Breast epithelium (tissue), 3 donors: ENCODE measurements at regions not wholly inside any gene's neighbourhood (a gene's known extent, or its start where the extent isn't known, plus 50 kb on each side); places are given as distances from the start of the nearest gene placed in this dataset.

Source experiments
- POLR2A ChIP-seq: fragments of 450-650 bp; IDR thresholded peaks from one replicate; pipeline ENCODE4 v1.6.1; 2016; ENCODE audit warnings: antibody characterized with exemption, mild to moderate bottlenecking, moderate library complexity
- POLR2AphosphoS5 ChIP-seq, 3 donors: sonication (generic); formaldehyde crosslinking; IDR thresholded peaks; one replicate each; pipeline ENCODE4 v1.6.1; 2017; ENCODE audit warnings: antibody characterized with exemption in 3 of 3
- TF ChIP-seq, protein P1 (sequence below), 3 donors: fragments of 450-650 bp; IDR thresholded peaks; one replicate each; pipeline ENCODE4 v1.5.1; 2016 to 2017; ENCODE audit warnings: antibody characterized with exemption in 3 of 3, mild to moderate bottlenecking in 3 of 3, moderate library complexity in 3 of 3

GRCh38 chr2:162916286-162916801 lies 77.8 kb upstream of the KCNH7 start:
- TF ChIP-seq, protein P1, sequence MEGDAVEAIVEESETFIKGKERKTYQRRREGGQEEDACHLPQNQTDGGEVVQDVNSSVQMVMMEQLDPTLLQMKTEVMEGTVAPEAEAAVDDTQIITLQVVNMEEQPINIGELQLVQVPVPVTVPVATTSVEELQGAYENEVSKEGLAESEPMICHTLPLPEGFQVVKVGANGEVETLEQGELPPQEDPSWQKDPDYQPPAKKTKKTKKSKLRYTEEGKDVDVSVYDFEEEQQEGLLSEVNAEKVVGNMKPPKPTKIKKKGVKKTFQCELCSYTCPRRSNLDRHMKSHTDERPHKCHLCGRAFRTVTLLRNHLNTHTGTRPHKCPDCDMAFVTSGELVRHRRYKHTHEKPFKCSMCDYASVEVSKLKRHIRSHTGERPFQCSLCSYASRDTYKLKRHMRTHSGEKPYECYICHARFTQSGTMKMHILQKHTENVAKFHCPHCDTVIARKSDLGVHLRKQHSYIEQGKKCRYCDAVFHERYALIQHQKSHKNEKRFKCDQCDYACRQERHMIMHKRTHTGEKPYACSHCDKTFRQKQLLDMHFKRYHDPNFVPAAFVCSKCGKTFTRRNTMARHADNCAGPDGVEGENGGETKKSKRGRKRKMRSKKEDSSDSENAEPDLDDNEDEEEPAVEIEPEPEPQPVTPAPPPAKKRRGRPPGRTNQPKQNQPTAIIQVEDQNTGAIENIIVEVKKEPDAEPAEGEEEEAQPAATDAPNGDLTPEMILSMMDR (IDR thresholded peaks at IDR 0.05) = no peak
- TF ChIP-seq POLR2A (no peak), POLR2AphosphoS5 (IDR thresholded peaks at IDR 0.05) (no peak)
